ENCODE measurements at regions not wholly inside any gene's neighbourhood (a gene's known extent, or its start where the extent isn't known, plus 50 kb on each side); places are given as distances from the start of the nearest gene placed in this dataset.
A peak's percentile ranks its signal among the peaks of the same experiment; 100 is the strongest.

- H3K4me3 Mint-ChIP-seq: no peak overlapping the region
- H3K9me3 Mint-ChIP-seq: no peaks in the 10 kb centered on the region
- peaks cover 29 to 30% of the 10 kb centered on the region in 2 donors for H3K27me3 Mint-ChIP-seq
These were observed 213.1 kb upstream of the USP24 start for GRCh38 chr1:55428231-55428630.

DNA sequence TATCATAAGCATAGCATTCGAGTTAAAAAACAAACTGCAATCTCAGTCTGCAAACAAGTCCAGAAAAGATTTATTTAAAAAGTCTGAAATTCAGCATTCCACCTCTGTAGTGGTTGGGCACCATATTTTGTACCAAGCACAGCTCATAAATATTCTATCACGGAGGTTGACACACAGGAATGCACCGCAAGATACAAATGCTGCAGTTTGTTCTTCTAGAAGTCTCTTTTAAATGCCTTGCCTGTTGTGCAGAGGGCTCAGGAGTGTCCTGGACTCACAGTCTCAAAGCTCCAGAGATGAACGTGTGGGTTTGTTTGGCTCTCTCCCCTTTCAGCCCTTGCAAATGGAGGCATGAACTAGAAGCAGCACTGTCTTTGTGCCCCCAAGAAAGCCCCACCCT lies 212.4 kb upstream of the USP24 start:
- Mint-ChIP-seq H3K9me3 (no peaks in the 10 kb centered on the region), H3K27me3 (peaks cover 27 to 32% of the 10 kb centered on the region in 2 donors), H3K4me3 (no peak overlapping the region), H3K27ac (no peak overlapping the region), H3K4me1 (no peaks in the 10 kb centered on the region), H3K36me3 (no peaks in the 10 kb centered on the region)
- ATAC-seq (replicated peaks): no peak
- DNase-seq: no peak

More at GRCh38 chr1:55428231-55428630, 213.1 kb upstream of the USP24 start:
- DNase-seq: no peak
- Mint-ChIP-seq H3K27ac (no peak overlapping the region), H3K4me1 (no peaks in the 10 kb centered on the region), H3K36me3 (no peaks in the 10 kb centered on the region)
- no peak for ATAC-seq (replicated peaks)

GRCh38 chr1:55426619-55427018 lies 211.5 kb upstream of the USP24 start:
- H3K36me3 Mint-ChIP-seq: no peaks in the 10 kb centered on the region
- no peak overlapping the region for H3K4me3 Mint-ChIP-seq
- peaks cover 26 to 30% of the 10 kb centered on the region in 2 donors for H3K27me3 Mint-ChIP-seq
- ATAC-seq (replicated peaks) (no peak), DNase-seq (no peak)
- H3K27ac Mint-ChIP-seq: no peak overlapping the region
- H3K9me3 Mint-ChIP-seq: peaks cover 0 to 3% of the 10 kb centered on the region in 2 donors
- H3K4me1 Mint-ChIP-seq: no peaks in the 10 kb centered on the region

DNA sequence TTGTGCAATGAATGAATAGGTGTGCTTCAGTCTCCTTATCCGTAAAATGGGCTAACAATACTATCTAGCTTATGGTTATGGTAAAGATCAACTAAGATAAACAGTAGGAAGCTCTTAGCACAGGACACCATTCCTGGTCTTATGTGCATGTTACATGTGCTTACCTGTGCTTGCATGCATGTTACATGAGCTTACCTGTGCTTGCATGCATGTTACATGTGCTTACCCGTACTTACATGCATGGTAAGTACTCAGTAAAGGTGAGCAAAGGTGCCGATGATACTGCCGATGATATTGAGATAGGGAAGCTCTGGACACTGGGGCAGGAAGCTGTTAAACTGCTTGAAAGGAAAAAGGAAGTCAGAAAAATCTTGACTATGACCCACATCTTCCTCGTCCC lies 211.0 kb upstream of the USP24 start:
- Mint-ChIP-seq H3K4me3 (no peak overlapping the region), H3K4me1 (no peaks in the 10 kb centered on the region), H3K36me3 (no peaks in the 10 kb centered on the region), H3K27me3 (peaks cover 21 to 30% of the 10 kb centered on the region in 2 donors), H3K9me3 (peaks cover 0 to 6% of the 10 kb centered on the region in 2 donors), H3K27ac (no peak overlapping the region)
- ATAC-seq (replicated peaks): no peak
- no peak for DNase-seq

- Mint-ChIP-seq H3K27me3 (peaks cover 20 to 31% of the 10 kb centered on the region in 2 donors), H3K9me3 (peaks cover 0 to 6% of the 10 kb centered on the region in 2 donors), H3K4me3 (no peak overlapping the region), H3K27ac (no peak overlapping the region), H3K4me1 (peaks cover 5 to 6% of the 10 kb centered on the region in 2 donors), H3K36me3 (no peaks in the 10 kb centered on the region)
- DNase-seq: no peak
- no peak for ATAC-seq (replicated peaks)
These were observed 210.3 kb upstream of the USP24 start for GRCh38 chr1:55425310-55425930.

DNA sequence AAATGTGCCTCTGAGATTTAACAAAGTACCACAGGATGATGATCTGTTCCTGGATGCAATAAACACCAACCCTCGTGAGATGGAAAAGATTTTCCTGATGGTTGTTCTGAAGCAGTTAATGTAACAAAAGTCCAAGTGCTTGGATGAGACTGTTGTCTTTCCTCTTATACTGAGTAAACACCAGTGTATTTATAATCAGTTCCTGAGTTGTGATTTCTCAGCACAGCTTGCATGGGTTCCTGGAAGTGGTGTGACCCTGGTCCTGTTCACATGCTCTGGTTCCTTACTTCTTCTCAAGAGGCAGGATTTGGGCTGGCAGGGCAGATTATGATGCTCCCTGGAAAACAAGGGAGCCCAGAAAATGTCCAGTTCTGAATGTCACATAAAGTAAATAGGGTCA lies 208.2 kb upstream of the USP24 start:
- peaks cover 5 to 8% of the 10 kb centered on the region in 2 donors for H3K4me1 Mint-ChIP-seq
- peaks cover 23 to 27% of the 10 kb centered on the region in 2 donors for H3K27me3 Mint-ChIP-seq
- DNase-seq: no peak
- no peak overlapping the region for H3K27ac Mint-ChIP-seq
- no peaks in the 10 kb centered on the region for H3K36me3 Mint-ChIP-seq
- H3K9me3 Mint-ChIP-seq: peaks cover 0 to 6% of the 10 kb centered on the region in 2 donors
- no peak overlapping the region for H3K4me3 Mint-ChIP-seq
- ATAC-seq (replicated peaks): no peak

- peak in 1 of 2 donors; percentile 65 for ATAC-seq (replicated peaks)
- no peaks in the 10 kb centered on the region for H3K36me3 Mint-ChIP-seq
- H3K4me1 Mint-ChIP-seq: peaks cover 5 to 8% of the 10 kb centered on the region in 2 donors
- H3K9me3 Mint-ChIP-seq: peaks cover 0 to 6% of the 10 kb centered on the region in 2 donors
- DNase-seq: no peak
- no peak overlapping the region for H3K4me3 Mint-ChIP-seq
- H3K27ac Mint-ChIP-seq: no peak overlapping the region
- H3K27me3 Mint-ChIP-seq: peaks cover 19 to 29% of the 10 kb centered on the region in 2 donors
These were observed 206.0 kb upstream of the USP24 start for GRCh38 chr1:55420929-55421716.

DNA sequence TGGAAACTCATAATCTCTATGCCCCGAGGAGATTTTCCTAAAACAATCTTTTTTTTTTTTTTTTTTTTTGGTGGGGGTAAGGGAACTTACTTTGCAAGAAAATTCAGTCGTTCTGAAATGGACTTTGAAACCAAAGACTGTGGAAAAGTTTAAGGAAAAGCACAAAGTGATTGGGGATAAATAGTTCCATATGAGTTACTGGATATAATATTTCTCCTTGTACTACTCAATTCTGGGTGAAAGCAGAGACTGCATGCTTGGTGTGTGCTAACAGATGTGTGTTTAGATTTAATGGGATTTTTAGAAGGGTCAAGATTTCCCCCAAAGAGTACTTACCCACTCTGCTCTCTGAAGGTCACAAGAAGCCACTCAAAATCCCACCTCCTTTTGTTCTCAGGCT lies 204.9 kb upstream of the USP24 start:
- no peak for DNase-seq
- Mint-ChIP-seq H3K4me3 (no peak overlapping the region), H3K27me3 (peaks cover 27 to 29% of the 10 kb centered on the region in 2 donors)

GRCh38 chr1:55418208-55419000 lies 203.2 kb upstream of the USP24 start:
- H3K27me3 Mint-ChIP-seq: peaks cover 25 to 31% of the 10 kb centered on the region in 2 donors
- no peak for DNase-seq
- ATAC-seq (replicated peaks): no peak
- peaks cover 5 to 8% of the 10 kb centered on the region in 2 donors for H3K4me1 Mint-ChIP-seq
- H3K9me3 Mint-ChIP-seq: peaks cover 6% of the 10 kb centered on the region in 2 donors
- no peaks in the 10 kb centered on the region for H3K36me3 Mint-ChIP-seq
- H3K4me3 Mint-ChIP-seq: no peak overlapping the region
- H3K27ac Mint-ChIP-seq: no peak overlapping the region

More for the DNA sequence above, 204.9 kb upstream of the USP24 start:
- H3K4me1 Mint-ChIP-seq: peaks cover 5 to 8% of the 10 kb centered on the region in 2 donors
- no peak for ATAC-seq (replicated peaks)
- H3K27ac Mint-ChIP-seq: no peak overlapping the region
- H3K36me3 Mint-ChIP-seq: no peaks in the 10 kb centered on the region
- H3K9me3 Mint-ChIP-seq: peaks cover 6% of the 10 kb centered on the region in 2 donors

GRCh38 chr1:55416164-55416842 lies 201.1 kb upstream of the USP24 start:
- ATAC-seq (replicated peaks): no peak
- DNase-seq: no peak
- peaks cover 6 to 8% of the 10 kb centered on the region in 2 donors for H3K9me3 Mint-ChIP-seq
- peaks cover 21 to 35% of the 10 kb centered on the region in 2 donors for H3K27me3 Mint-ChIP-seq
- H3K27ac Mint-ChIP-seq: no peak overlapping the region
- H3K4me3 Mint-ChIP-seq: no peak overlapping the region
- H3K4me1 Mint-ChIP-seq: peaks cover 5 to 8% of the 10 kb centered on the region in 2 donors
- H3K36me3 Mint-ChIP-seq: no peaks in the 10 kb centered on the region

GRCh38 chr1:55413286-55413685 lies 198.1 kb upstream of the USP24 start:
- Mint-ChIP-seq H3K4me3 (no peak overlapping the region), H3K36me3 (no peaks in the 10 kb centered on the region), H3K27ac (no peak overlapping the region), H3K4me1 (no peaks in the 10 kb centered on the region), H3K27me3 (peaks cover 12 to 35% of the 10 kb centered on the region in 2 donors), H3K9me3 (peaks cover 6 to 12% of the 10 kb centered on the region in 2 donors)
- DNase-seq: no peak
- ATAC-seq (replicated peaks): no peak

- DNase-seq (no peak), ATAC-seq (replicated peaks) (no peak)
- Mint-ChIP-seq H3K27ac (no peak overlapping the region), H3K36me3 (no peaks in the 10 kb centered on the region), H3K4me1 (no peaks in the 10 kb centered on the region), H3K27me3 (peaks cover 3 to 27% of the 10 kb centered on the region in 2 donors), H3K4me3 (no peak overlapping the region), H3K9me3 (peaks cover 6 to 12% of the 10 kb centered on the region in 2 donors)
These were observed 196.9 kb upstream of the USP24 start for GRCh38 chr1:55412060-55412459.

DNA sequence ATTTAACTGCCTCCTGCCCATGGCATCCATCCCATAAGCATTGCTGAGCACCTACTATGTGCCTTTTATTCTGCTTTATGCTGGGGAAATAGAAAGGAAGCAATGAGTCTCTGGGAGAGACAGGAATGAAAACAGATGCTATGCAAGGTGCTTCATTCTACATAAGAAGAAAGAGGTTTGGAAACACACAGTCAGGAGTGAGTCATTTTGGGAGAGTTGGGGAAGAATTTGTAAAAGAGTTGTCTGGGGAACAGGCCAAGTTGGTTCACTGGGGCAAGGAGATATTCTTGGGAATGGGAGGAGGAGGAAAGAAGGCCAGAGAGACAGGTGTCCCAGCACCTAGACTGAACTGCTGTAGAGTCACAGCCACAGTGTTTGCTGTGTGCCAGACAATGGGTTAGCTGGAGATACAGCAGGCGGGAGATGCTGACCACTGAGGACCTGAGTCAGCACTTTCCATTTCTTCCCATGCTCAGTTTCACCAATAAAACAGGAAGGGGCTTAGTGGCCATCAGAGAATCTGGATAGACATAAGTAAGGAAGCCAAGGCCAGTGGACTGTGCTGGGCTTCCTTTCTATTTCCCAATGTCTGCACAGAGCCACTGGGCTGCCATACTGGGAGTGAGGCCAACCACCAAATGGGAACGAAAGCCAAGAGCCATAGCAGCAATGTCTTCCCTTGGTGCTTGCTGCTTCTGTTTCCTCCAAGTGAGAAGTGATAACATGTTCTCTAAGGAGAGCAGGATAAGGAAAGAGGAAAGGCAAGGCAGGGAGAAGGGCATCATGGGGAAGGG lies 187.7 kb upstream of the USP24 start:
- H3K4me1 Mint-ChIP-seq: no peaks in the 10 kb centered on the region
- ATAC-seq (replicated peaks): no peak
- H3K36me3 Mint-ChIP-seq: no peaks in the 10 kb centered on the region
- H3K4me3 Mint-ChIP-seq: no peak overlapping the region
- peaks cover 3 to 6% of the 10 kb centered on the region in 2 donors for H3K9me3 Mint-ChIP-seq
- DNase-seq: no peak
- no peak overlapping the region for H3K27ac Mint-ChIP-seq
- H3K27me3 Mint-ChIP-seq: peaks cover 23 to 28% of the 10 kb centered on the region in 2 donors
